Forelimb muscle (tissue), 1 donor: ENCODE measurements at regions not wholly inside any gene's neighbourhood (a gene's known extent, or its start where the extent isn't known, plus 50 kb on each side); places are given as distances from the start of the nearest gene placed in this dataset.
"Not testable (repeated sequence)": the region's sequence is repeated elsewhere in the genome, so short reads cannot be mapped to it uniquely, and the experiment has no call there.

Experiments
- DNase-seq: peaks from one replicate; pipeline ENCODE4 v3.0.0-alpha.2; 2013; ENCODE audit warnings: low read depth

- no peak for DNase-seq
Observed at GRCh38 chr17:5864741-5865657, 205.2 kb upstream of the WSCD1 start.

GRCh38 chr17:5866978-5867377 lies 203.2 kb upstream of the WSCD1 start:
- no peak for DNase-seq

GRCh38 chr17:5869041-5869745 lies 201.0 kb upstream of the WSCD1 start:
- DNase-seq, result no peak

GRCh38 chr17:5870231-5870953 lies 199.8 kb upstream of the WSCD1 start:
- no peak for DNase-seq

GRCh38 chr17:5871666-5872065 lies 198.5 kb upstream of the WSCD1 start:
- no peak for DNase-seq

GRCh38 chr17:5872831-5873230 lies 197.3 kb upstream of the WSCD1 start:
- no peak for DNase-seq

GRCh38 chr17:5873781-5874180 lies 196.4 kb upstream of the WSCD1 start:
- DNase-seq, result no peak

- no peak for DNase-seq
Observed at GRCh38 chr17:5874486-5874885, 195.7 kb upstream of the WSCD1 start.

GRCh38 chr17:5877366-5877765 lies 192.8 kb upstream of the WSCD1 start:
- no peak for DNase-seq

GRCh38 chr17:5877948-5878347 lies 192.2 kb upstream of the WSCD1 start:
- peak; percentile 13 for DNase-seq

- no peak for DNase-seq
Observed at GRCh38 chr17:5881849-5882248, 188.3 kb upstream of the WSCD1 start.

GRCh38 chr17:5883775-5884665 lies 186.2 kb upstream of the WSCD1 start:
- no peak for DNase-seq

- no peak for DNase-seq
Observed at GRCh38 chr17:5885336-5885735, 184.8 kb upstream of the WSCD1 start.

- no peak for DNase-seq
Observed at GRCh38 chr17:5888811-5889210, 181.4 kb upstream of the WSCD1 start.

GRCh38 chr17:5892921-5893675 lies 177.1 kb upstream of the WSCD1 start:
- DNase-seq, result no peak

GRCh38 chr17:5893741-5894140 lies 176.4 kb upstream of the WSCD1 start:
- no peak for DNase-seq

GRCh38 chr17:5895276-5895675 lies 174.9 kb upstream of the WSCD1 start:
- no peak for DNase-seq

GRCh38 chr17:5896215-5896614 lies 174.0 kb upstream of the WSCD1 start:
- DNase-seq, result no peak

- no peak for DNase-seq
Observed at GRCh38 chr17:5897275-5897911, 172.8 kb upstream of the WSCD1 start.

- not testable (repeated sequence) for DNase-seq
Observed at GRCh38 chr17:5897981-5898380, 172.2 kb upstream of the WSCD1 start.
